A549 (cell line): ENCODE measurements at regions not wholly inside any gene's neighbourhood (a gene's known extent, or its start where the extent isn't known, plus 50 kb on each side); places are given as distances from the start of the nearest gene placed in this dataset.

ENCODE experiments used
- CTCF ChIP-seq: fragments of >200 bp; sonication (Bioruptor Twin); formaldehyde crosslinking; IDR thresholded peaks from 3 replicates; pipeline ENCODE4 v1.5.1; 2016
- EP300 ChIP-seq, 2 experiments: fragments of >200 bp; sonication (Bioruptor Twin); formaldehyde crosslinking; IDR thresholded peaks; 2 replicates in 1 of 2; 3 replicates in 1 of 2; pipeline ENCODE4 v1.6.1; 2016 to 2017
- HDAC2 ChIP-seq: fragments of 200-600 bp; sonication (generic); IDR thresholded peaks from 2 replicates; pipeline ENCODE4 v1.6.1; 2016
- SMC3 ChIP-seq: fragments of >200 bp; sonication (Bioruptor Twin); formaldehyde crosslinking; IDR thresholded peaks from 3 replicates; pipeline ENCODE4 v1.6.1; 2018; ENCODE audit warnings: inconsistent platforms

- TF ChIP-seq SMC3 (no peak), CTCF (no peak), EP300 (IDR thresholded peaks at IDR 0.05) (no peak), HDAC2 (no peak)
These were observed 124.4 kb downstream of the TRMT11 start for GRCh38 chr6:126110512-126111270.
